Esophagus (tissue), 2 donors: ENCODE measurements at regions not wholly inside any gene's neighbourhood (a gene's known extent, or its start where the extent isn't known, plus 50 kb on each side); places are given as distances from the start of the nearest gene placed in this dataset.
"Not testable (repeated sequence)": the region's sequence is repeated elsewhere in the genome, so short reads cannot be mapped to it uniquely, and the experiment has no call there.

Experiments used
- H3K27ac ChIP-seq, 2 donors: one replicate each; pipeline ENCODE4 v1.5.1; 2013; ENCODE audit warnings: low read depth in 2 of 2, mild to moderate bottlenecking in 2 of 2, inconsistent platforms in 1 of 2, low read length in 1 of 2, moderate library complexity in 1 of 2
- H3K27me3 ChIP-seq, 2 donors: one replicate each; pipeline ENCODE4 v1.6.1; 2013; ENCODE audit warnings: low read length in 2 of 2, control low read depth in 1 of 2, mild to moderate bottlenecking in 1 of 2; ENCODE audit not compliant: insufficient read depth in 2 of 2, control insufficient read depth in 1 of 2
- H3K36me3 ChIP-seq, 2 donors: one replicate each; pipeline ENCODE4 v1.6.1; 2013; ENCODE audit warnings: low read length in 1 of 2; ENCODE audit not compliant: control insufficient read depth in 2 of 2, insufficient read depth in 2 of 2
- H3K4me1 ChIP-seq, 2 donors: one replicate each; pipeline ENCODE4 v1.6.1; 2013; ENCODE audit warnings: low read length in 1 of 2; ENCODE audit not compliant: control insufficient read depth in 2 of 2, insufficient read depth in 2 of 2
- H3K4me3 ChIP-seq, 2 donors: one replicate each; pipeline ENCODE4 v1.5.1; 2013; ENCODE audit warnings: low read length in 2 of 2, mild to moderate bottlenecking in 2 of 2, low read depth in 1 of 2, moderate library complexity in 1 of 2
- H3K9me3 ChIP-seq, 2 donors: one replicate each; pipeline ENCODE4 v1.6.1; 2013; ENCODE audit warnings: mild to moderate bottlenecking in 2 of 2, low read depth in 1 of 2, low read length in 1 of 2, moderate library complexity in 1 of 2; ENCODE audit not compliant: control insufficient read depth in 2 of 2, insufficient read depth in 1 of 2
- WGBS, 2 donors: extraction: QIAGEN DNeasy Blood & Tissue Kit; methylation state at CpG; one replicate each; pipeline ENCODE4 v1.1.7; 2013; 5-methylcytosine and 5-hydroxymethylcytosine counted together
- donor health status: healthy with polysubstance abuse.
- donor health status: Bipolar disorder and iron deficiency.

- H3K4me1 ChIP-seq: no peaks in the 10 kb centered on the region
- H3K27ac ChIP-seq: no peak overlapping the region
- H3K9me3 ChIP-seq: no peaks in the 10 kb centered on the region
- no peaks in the 10 kb centered on the region for H3K36me3 ChIP-seq
- no peaks in the 10 kb centered on the region for H3K27me3 ChIP-seq
- 18 to 30% methylated on average over 1 of the region's 1 CpG for WGBS, 2 donors
- H3K4me3 ChIP-seq: no peak overlapping the region
Observed at GRCh38 chr7:15832996-15833395, 146.5 kb upstream of the MEOX2 start.

GRCh38 chr7:15831606-15832005 is 145.1 kb upstream of the MEOX2 start:
- Histone ChIP-seq H3K27me3 (no peaks in the 10 kb centered on the region), H3K27ac (no peak overlapping the region), H3K9me3 (no peaks in the 10 kb centered on the region), H3K36me3 (no peaks in the 10 kb centered on the region), H3K4me3 (no peak overlapping the region), H3K4me1 (no peaks in the 10 kb centered on the region)
- 52 to 58% methylated on average over 3 of the region's 3 CpGs for WGBS, 2 donors

GRCh38 chr7:15829691-15830090 is 143.2 kb upstream of the MEOX2 start:
- H3K36me3 ChIP-seq: no peaks in the 10 kb centered on the region
- no peak overlapping the region for H3K4me3 ChIP-seq
- 70 to 74% methylated on average over 3 of the region's 3 CpGs for WGBS, 2 donors
- no peak overlapping the region for H3K27ac ChIP-seq
- H3K9me3 ChIP-seq: no peaks in the 10 kb centered on the region
- H3K27me3 ChIP-seq: no peaks in the 10 kb centered on the region
- H3K4me1 ChIP-seq: no peaks in the 10 kb centered on the region

GRCh38 chr7:15828881-15829280 is 142.4 kb upstream of the MEOX2 start:
- Histone ChIP-seq H3K9me3 (no peaks in the 10 kb centered on the region), H3K27ac (no peak overlapping the region), H3K4me3 (no peak overlapping the region), H3K27me3 (no peaks in the 10 kb centered on the region), H3K4me1 (no peaks in the 10 kb centered on the region), H3K36me3 (no peaks in the 10 kb centered on the region)
- 80 to 91% methylated on average over 3 of the region's 3 CpGs for WGBS, 2 donors

GRCh38 chr7:15821484-15822427 is 135.3 kb upstream of the MEOX2 start:
- H3K9me3 ChIP-seq: no peaks in the 10 kb centered on the region
- no peak overlapping the region for H3K27ac ChIP-seq

GRCh38 chr7:15820319-15820718 is 133.8 kb upstream of the MEOX2 start:
- no peak overlapping the region for H3K27ac ChIP-seq
- no peak overlapping the region for H3K4me3 ChIP-seq
- WGBS, 2 donors: 67 to 74% methylated on average over 4 of the region's 4 CpGs
- H3K9me3 ChIP-seq: no peaks in the 10 kb centered on the region
- H3K27me3 ChIP-seq: no peaks in the 10 kb centered on the region
- H3K4me1 ChIP-seq: no peaks in the 10 kb centered on the region
- H3K36me3 ChIP-seq: no peaks in the 10 kb centered on the region

More at GRCh38 chr7:15821484-15822427, 135.3 kb upstream of the MEOX2 start:
- Histone ChIP-seq H3K4me3 (no peak overlapping the region), H3K36me3 (no peaks in the 10 kb centered on the region), H3K4me1 (no peaks in the 10 kb centered on the region), H3K27me3 (no peaks in the 10 kb centered on the region)
- WGBS, 2 donors: 59% methylated on average over 4 of the region's 4 CpGs

DNA sequence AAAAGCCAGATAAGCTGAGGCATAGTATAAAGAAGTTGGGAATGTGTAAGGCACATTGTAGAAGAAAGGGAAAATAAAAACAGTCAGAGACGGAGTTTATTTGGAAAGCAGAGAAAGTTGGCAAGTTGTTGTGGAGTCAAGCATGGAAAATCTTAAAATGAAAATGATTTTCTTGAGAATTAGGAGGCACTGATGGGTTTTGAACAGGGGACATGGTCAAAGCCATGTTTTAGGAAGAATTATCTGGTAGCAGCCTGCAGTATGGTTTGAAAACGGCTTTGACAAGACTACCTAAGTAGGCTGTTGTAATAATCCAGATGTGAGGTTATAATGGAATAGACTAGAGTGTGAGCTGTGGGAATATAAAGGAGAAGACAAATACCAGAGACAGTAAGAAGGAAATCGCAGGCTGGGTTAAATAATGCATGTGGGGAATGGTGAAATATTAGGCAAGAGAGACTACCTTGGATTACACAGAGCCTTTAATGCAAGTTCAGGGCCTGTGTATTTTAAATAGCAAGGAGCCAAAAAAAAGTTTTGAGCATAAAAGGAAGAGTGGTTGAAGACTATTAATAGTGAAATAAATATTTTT is 130.4 kb upstream of the MEOX2 start:
- H3K36me3 ChIP-seq: no peaks in the 10 kb centered on the region
- WGBS, 2 donors: 72 to 78% methylated on average over 3 of the region's 3 CpGs
- H3K4me1 ChIP-seq: no peaks in the 10 kb centered on the region
- no peaks in the 10 kb centered on the region for H3K27me3 ChIP-seq
- no peaks in the 10 kb centered on the region for H3K9me3 ChIP-seq
- no peak overlapping the region for H3K27ac ChIP-seq
- H3K4me3 ChIP-seq: no peak overlapping the region

- H3K4me3 ChIP-seq: no peak overlapping the region
- no peaks in the 10 kb centered on the region for H3K4me1 ChIP-seq
- H3K9me3 ChIP-seq: peaks cover 0 to 5% of the 10 kb centered on the region in 2 donors
- no peaks in the 10 kb centered on the region for H3K27me3 ChIP-seq
- no peak overlapping the region for H3K27ac ChIP-seq
- 93 to 94% methylated on average over 1 of the region's 1 CpG for WGBS, 2 donors
- H3K36me3 ChIP-seq: no peaks in the 10 kb centered on the region
Observed at GRCh38 chr7:15813448-15813847, 127.0 kb upstream of the MEOX2 start.

DNA sequence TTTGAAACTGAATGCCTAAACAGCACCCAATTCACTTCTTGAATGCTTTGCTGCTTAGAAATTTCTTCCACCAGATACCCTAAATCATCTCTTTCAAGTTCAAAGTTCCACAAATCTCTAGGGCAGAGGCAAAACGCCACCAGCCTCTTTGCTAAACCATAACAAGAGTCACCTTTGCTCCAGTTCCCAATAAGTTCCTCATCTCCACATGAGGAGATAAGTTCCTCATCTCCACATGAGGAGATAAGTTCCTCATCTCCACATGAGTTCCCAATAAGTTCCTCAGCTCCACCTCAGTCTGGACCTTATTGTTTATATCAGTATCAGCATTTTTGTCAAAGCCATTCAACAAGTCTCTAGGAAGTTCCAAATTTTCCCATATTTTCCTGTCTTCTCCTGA is 123.9 kb upstream of the MEOX2 start:
- H3K9me3 ChIP-seq, H3K36me3 ChIP-seq, H3K27me3 ChIP-seq, H3K27ac ChIP-seq, H3K4me3 ChIP-seq, H3K4me1 ChIP-seq: not testable (repeated sequence)
- 57 to 72% methylated on average over 1 of the region's 1 CpG for WGBS, 2 donors

DNA sequence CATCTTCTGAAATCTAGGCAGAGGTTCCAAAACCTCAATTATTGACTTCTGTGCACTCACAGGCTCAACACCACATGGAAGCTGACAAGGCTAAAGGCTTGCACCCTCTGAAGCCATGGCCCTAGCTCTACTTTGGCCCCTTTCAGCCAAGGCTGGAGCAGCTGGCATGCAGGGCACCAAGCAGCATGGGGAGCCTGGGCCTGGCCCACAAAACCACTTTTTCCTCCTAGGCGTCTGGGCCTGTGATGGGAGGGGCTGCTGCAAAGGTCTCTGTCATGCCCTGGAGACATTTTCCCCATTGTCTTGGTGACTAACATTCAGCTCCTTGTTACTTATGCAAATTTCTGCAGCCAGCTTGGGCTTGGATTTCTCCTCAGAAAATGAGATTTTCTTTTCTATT is 123.5 kb upstream of the MEOX2 start:
- not testable (repeated sequence) for H3K4me1 ChIP-seq, H3K9me3 ChIP-seq, H3K27me3 ChIP-seq, H3K4me3 ChIP-seq, H3K27ac ChIP-seq, H3K36me3 ChIP-seq
- 70 to 85% methylated on average over 1 of the region's 1 CpG for WGBS, 2 donors
